ENCODE measurements at regions not wholly inside any gene's neighbourhood (a gene's known extent, or its start where the extent isn't known, plus 50 kb on each side); places are given as distances from the start of the nearest gene placed in this dataset.

GRCh38 chr21:27225940-27226339, 259.1 kb upstream of the ADAMTS5 start:
- TF ChIP-seq CTCF (IDR thresholded peaks at IDR 0.05; ENCODE audit: insufficient read depth, low read length, severe bottlenecking), result no peak
- no peak for DNase-seq (ENCODE audit: low read depth)
- Histone ChIP-seq H3K4me3 (ENCODE audit: low read depth, low read length) (no peak overlapping the region), H3K36me3 (ENCODE audit: control insufficient read depth, insufficient read depth, low read length) (no peaks in the 10 kb centered on the region), H3K27me3 (ENCODE audit: control insufficient read depth, insufficient read depth, low read length) (no peaks in the 10 kb centered on the region)
- FAIRE-seq, result no peak

GRCh38 chr21:27225151-27225550, 258.3 kb upstream of the ADAMTS5 start:
- no peaks in the 10 kb centered on the region for H3K27me3 ChIP-seq (ENCODE audit: control insufficient read depth, insufficient read depth, low read length)
- H3K4me3 ChIP-seq (ENCODE audit: low read depth, low read length), result no peak overlapping the region
- DNase-seq (ENCODE audit: low read depth), result no peak
- H3K36me3 ChIP-seq (ENCODE audit: control insufficient read depth, insufficient read depth, low read length), result no peaks in the 10 kb centered on the region
- FAIRE-seq, result no peak
- TF ChIP-seq CTCF (IDR thresholded peaks at IDR 0.05; ENCODE audit: insufficient read depth, low read length, severe bottlenecking), result no peak

GRCh38 chr21:27224169-27224568, 257.3 kb upstream of the ADAMTS5 start:
- H3K36me3 ChIP-seq (ENCODE audit: control insufficient read depth, insufficient read depth, low read length), result no peaks in the 10 kb centered on the region
- FAIRE-seq (no peak), DNase-seq (ENCODE audit: low read depth) (no peak)
- no peak overlapping the region for H3K4me3 ChIP-seq (ENCODE audit: low read depth, low read length)
- no peak for TF ChIP-seq CTCF (IDR thresholded peaks at IDR 0.05; ENCODE audit: insufficient read depth, low read length, severe bottlenecking)
- H3K27me3 ChIP-seq (ENCODE audit: control insufficient read depth, insufficient read depth, low read length), result no peaks in the 10 kb centered on the region

GRCh38 chr21:27221077-27221476, 254.2 kb upstream of the ADAMTS5 start:
- no peak for TF ChIP-seq CTCF (IDR thresholded peaks at IDR 0.05; ENCODE audit: insufficient read depth, low read length, severe bottlenecking)
- DNase-seq (ENCODE audit: low read depth), result no peak
- FAIRE-seq, result no peak
- Histone ChIP-seq H3K36me3 (ENCODE audit: control insufficient read depth, insufficient read depth, low read length) (no peaks in the 10 kb centered on the region), H3K4me3 (ENCODE audit: low read depth, low read length) (no peak overlapping the region), H3K27me3 (ENCODE audit: control insufficient read depth, insufficient read depth, low read length) (no peaks in the 10 kb centered on the region)

GRCh38 chr21:27220416-27220815, 253.5 kb upstream of the ADAMTS5 start:
- FAIRE-seq (no peak), DNase-seq (ENCODE audit: low read depth) (no peak)
- no peaks in the 10 kb centered on the region for H3K27me3 ChIP-seq (ENCODE audit: control insufficient read depth, insufficient read depth, low read length)
- H3K36me3 ChIP-seq (ENCODE audit: control insufficient read depth, insufficient read depth, low read length), result no peaks in the 10 kb centered on the region
- no peak for TF ChIP-seq CTCF (IDR thresholded peaks at IDR 0.05; ENCODE audit: insufficient read depth, low read length, severe bottlenecking)
- no peak overlapping the region for H3K4me3 ChIP-seq (ENCODE audit: low read depth, low read length)

GRCh38 chr21:27219068-27219467, 252.2 kb upstream of the ADAMTS5 start:
- Histone ChIP-seq H3K36me3 (ENCODE audit: control insufficient read depth, insufficient read depth, low read length) (no peaks in the 10 kb centered on the region), H3K4me3 (ENCODE audit: low read depth, low read length) (no peak overlapping the region), H3K27me3 (ENCODE audit: control insufficient read depth, insufficient read depth, low read length) (no peaks in the 10 kb centered on the region)
- no peak for TF ChIP-seq CTCF (IDR thresholded peaks at IDR 0.05; ENCODE audit: insufficient read depth, low read length, severe bottlenecking)
- peak; percentile 83 for DNase-seq (ENCODE audit: low read depth)
- no peak for FAIRE-seq
